Stimulated activated CD4-positive, alpha-beta T cell treated with anti-CD3 and anti-CD28 coated beads, TNF-alpha, amount 100 ng/mL, for 48 hours (primary cell): ENCODE measurements at regions not wholly inside any gene's neighbourhood (a gene's known extent, or its start where the extent isn't known, plus 50 kb on each side); places are given as distances from the start of the nearest gene placed in this dataset.
A peak's percentile ranks its signal among the peaks of the same experiment; 100 is the strongest.

Experiments
- DNase-seq, 3 donors: peaks; one replicate each; pipeline ENCODE4 v3.0.0-alpha.2; 2020; ENCODE audit warnings: low read depth in 3 of 3

GRCh38 chr12:107891967-107892366 lies 117.5 kb downstream of the ASCL4 start:
- DNase-seq: no peak

- DNase-seq: no peak
Observed at GRCh38 chr12:107894589-107894988, 120.1 kb downstream of the ASCL4 start.

- DNase-seq: no peak
Observed at GRCh38 chr12:107895966-107896365, 121.5 kb downstream of the ASCL4 start.

- no peak for DNase-seq
Observed at GRCh38 chr12:107900588-107900987, 126.1 kb downstream of the ASCL4 start.

GRCh38 chr12:107903341-107904061 lies 129.0 kb downstream of the ASCL4 start:
- DNase-seq: peak; percentile 37 to 51 (median 46)

- no peak for DNase-seq
Observed at GRCh38 chr12:107906707-107907106, 132.2 kb downstream of the ASCL4 start.

- peak; percentile 46 to 67 (median 46) for DNase-seq
Observed at GRCh38 chr12:107912421-107913004, 138.0 kb downstream of the ASCL4 start.

GRCh38 chr12:107914460-107914977 lies 140.0 kb downstream of the ASCL4 start:
- DNase-seq: no peak

GRCh38 chr12:107917912-107918800 lies 143.7 kb downstream of the ASCL4 start:
- no peak for DNase-seq

- no peak for DNase-seq
Observed at GRCh38 chr12:107921062-107921461, 146.6 kb downstream of the ASCL4 start.

- DNase-seq: no peak
Observed at GRCh38 chr12:107925125-107925524, 150.6 kb downstream of the ASCL4 start.

GRCh38 chr12:107929436-107929835 lies 154.9 kb downstream of the ASCL4 start:
- DNase-seq: no peak

- no peak for DNase-seq
Observed at GRCh38 chr12:107931761-107932160, 157.3 kb downstream of the ASCL4 start.

GRCh38 chr12:107938446-107938845 lies 163.9 kb downstream of the ASCL4 start:
- DNase-seq: no peak

- no peak for DNase-seq
Observed at GRCh38 chr12:107948391-107948945, 174.0 kb downstream of the ASCL4 start.

GRCh38 chr12:107951024-107951423 lies 176.5 kb downstream of the ASCL4 start:
- no peak for DNase-seq

- no peak for DNase-seq
Observed at GRCh38 chr12:107955966-107956643, 173.0 kb upstream of the WSCD2 start.

- no peak for DNase-seq
Observed at GRCh38 chr12:107957459-107957858, 171.6 kb upstream of the WSCD2 start.

GRCh38 chr12:107963635-107964034 lies 165.5 kb upstream of the WSCD2 start:
- no peak for DNase-seq

GRCh38 chr12:107967170-107967569 lies 161.9 kb upstream of the WSCD2 start:
- no peak for DNase-seq

- no peak for DNase-seq
Observed at GRCh38 chr12:107973950-107974349, 155.1 kb upstream of the WSCD2 start.
